IPS-15b (cell line): ENCODE measurements at regions not wholly inside any gene's neighbourhood (a gene's known extent, or its start where the extent isn't known, plus 50 kb on each side); places are given as distances from the start of the nearest gene placed in this dataset.

Source experiments
- H3K27me3 ChIP-seq: one replicate; pipeline ENCODE4 v1.6.1; 2013; ENCODE audit warnings: low read length; ENCODE audit not compliant: control insufficient read depth, insufficient read depth
- H3K36me3 ChIP-seq: one replicate; pipeline ENCODE4 v1.6.1; 2013; ENCODE audit warnings: low read length; ENCODE audit not compliant: control insufficient read depth, insufficient read depth
- H3K4me1 ChIP-seq: one replicate; pipeline ENCODE4 v1.6.1; 2013; ENCODE audit warnings: mild to moderate bottlenecking, low read length; ENCODE audit not compliant: control insufficient read depth, insufficient read depth
- H3K4me3 ChIP-seq: one replicate; pipeline ENCODE4 v1.5.1; 2013; ENCODE audit warnings: low read depth, low read length
- H3K9ac ChIP-seq: one replicate; pipeline ENCODE4 v1.6.1; 2013; ENCODE audit warnings: low read depth, mild to moderate bottlenecking, low read length
- H3K9me3 ChIP-seq: one replicate; pipeline ENCODE4 v1.6.1; 2013; ENCODE audit warnings: mild to moderate bottlenecking, low read length; ENCODE audit not compliant: control insufficient read depth, insufficient read depth

- no peak overlapping the region for H3K9ac ChIP-seq
- no peaks in the 10 kb centered on the region for H3K9me3 ChIP-seq
- H3K27me3 ChIP-seq, result no peaks in the 10 kb centered on the region
- H3K4me3 ChIP-seq, result no peak overlapping the region
- no peaks in the 10 kb centered on the region for H3K36me3 ChIP-seq
- H3K4me1 ChIP-seq, result no peaks in the 10 kb centered on the region
Measured at GRCh38 chr7:67716729-67717128, 720.1 kb downstream of the TYW1 start.

GRCh38 chr7:67723591-67723990, 727.0 kb downstream of the TYW1 start:
- Histone ChIP-seq H3K4me1 (peaks cover 9% of the 10 kb centered on the region), H3K9me3 (no peaks in the 10 kb centered on the region), H3K4me3 (no peak overlapping the region), H3K27me3 (no peaks in the 10 kb centered on the region), H3K9ac (no peak overlapping the region), H3K36me3 (no peaks in the 10 kb centered on the region)

DNA sequence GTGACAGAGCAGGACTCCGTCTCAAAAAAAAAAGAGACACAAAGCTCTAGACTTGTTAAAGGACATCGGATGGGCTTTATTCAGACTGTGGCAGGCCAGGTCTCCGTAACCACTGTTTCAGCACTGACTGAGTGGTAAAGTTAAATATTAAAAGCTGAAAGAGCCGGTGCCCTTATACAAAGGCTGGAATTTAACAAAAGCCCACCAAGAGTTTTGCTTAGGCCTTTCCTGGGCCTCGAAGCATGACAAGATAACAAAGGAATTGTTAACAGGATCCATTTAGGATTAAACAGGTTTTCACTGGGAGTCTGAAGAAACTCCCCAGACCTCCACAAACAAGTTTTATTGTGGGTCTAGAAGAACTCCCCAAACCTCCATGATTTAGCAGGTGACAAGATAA, 727.8 kb downstream of the TYW1 start:
- Histone ChIP-seq H3K4me3 (no peak overlapping the region), H3K4me1 (peaks cover 9% of the 10 kb centered on the region), H3K9me3 (no peaks in the 10 kb centered on the region), H3K9ac (no peak overlapping the region), H3K36me3 (no peaks in the 10 kb centered on the region), H3K27me3 (no peaks in the 10 kb centered on the region)

DNA sequence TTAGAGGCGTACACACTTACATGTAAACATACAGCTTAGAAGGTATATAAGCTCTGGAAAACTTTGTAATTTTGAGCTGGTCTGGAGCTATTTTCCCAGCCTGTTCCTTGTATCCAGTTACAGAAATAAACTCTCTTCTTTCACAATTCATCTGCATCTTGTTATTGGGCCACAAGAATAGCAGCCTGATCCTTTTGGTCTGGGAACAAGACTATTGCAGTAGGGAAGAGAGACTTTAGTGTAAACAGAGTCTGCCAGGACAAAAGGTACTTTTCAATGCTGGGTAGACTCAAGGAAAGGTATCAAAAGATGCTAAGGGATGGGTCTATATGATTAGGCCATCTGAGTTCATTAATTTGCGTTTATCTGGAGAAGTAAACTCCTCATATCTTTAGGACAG, 728.3 kb downstream of the TYW1 start:
- no peak overlapping the region for H3K9ac ChIP-seq
- H3K36me3 ChIP-seq, result no peaks in the 10 kb centered on the region
- H3K4me3 ChIP-seq, result no peak overlapping the region
- no peaks in the 10 kb centered on the region for H3K27me3 ChIP-seq
- peaks cover 9% of the 10 kb centered on the region for H3K4me1 ChIP-seq
- H3K9me3 ChIP-seq, result no peaks in the 10 kb centered on the region

GRCh38 chr7:67725423-67725822, 728.8 kb downstream of the TYW1 start:
- Histone ChIP-seq H3K9me3 (no peaks in the 10 kb centered on the region), H3K4me1 (peaks cover 9% of the 10 kb centered on the region), H3K27me3 (no peaks in the 10 kb centered on the region), H3K9ac (no peak overlapping the region), H3K4me3 (no peak overlapping the region), H3K36me3 (no peaks in the 10 kb centered on the region)

DNA sequence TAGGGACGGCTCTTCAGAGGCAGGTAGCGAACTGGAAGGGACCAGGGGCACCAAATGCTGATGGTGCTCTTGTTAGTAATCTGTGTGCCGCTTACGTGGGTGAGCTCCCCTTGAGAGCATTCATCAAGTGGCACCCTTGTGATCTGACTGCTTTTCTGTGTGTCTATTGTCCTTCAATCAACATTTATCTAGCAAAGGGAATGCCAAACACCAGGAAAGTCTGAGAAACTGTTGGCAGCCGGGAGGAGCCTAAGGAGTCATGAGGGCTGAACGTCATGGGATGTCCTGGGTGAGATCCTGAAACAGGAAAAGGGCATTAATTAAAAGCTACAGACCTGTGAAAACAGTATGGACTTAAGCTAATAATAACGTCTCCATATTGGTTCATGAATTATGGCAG, 733.1 kb downstream of the TYW1 start:
- no peak overlapping the region for H3K9ac ChIP-seq
- H3K9me3 ChIP-seq, result no peaks in the 10 kb centered on the region
- H3K27me3 ChIP-seq, result no peaks in the 10 kb centered on the region
- H3K4me3 ChIP-seq, result no peak overlapping the region
- H3K36me3 ChIP-seq, result no peaks in the 10 kb centered on the region
- peaks cover 6% of the 10 kb centered on the region for H3K4me1 ChIP-seq

- Histone ChIP-seq H3K9ac (no peak overlapping the region), H3K9me3 (no peaks in the 10 kb centered on the region), H3K27me3 (no peaks in the 10 kb centered on the region), H3K36me3 (no peaks in the 10 kb centered on the region), H3K4me1 (no peaks in the 10 kb centered on the region), H3K4me3 (no peak overlapping the region)
Measured at GRCh38 chr7:67731704-67732103, 735.1 kb downstream of the TYW1 start.

DNA sequence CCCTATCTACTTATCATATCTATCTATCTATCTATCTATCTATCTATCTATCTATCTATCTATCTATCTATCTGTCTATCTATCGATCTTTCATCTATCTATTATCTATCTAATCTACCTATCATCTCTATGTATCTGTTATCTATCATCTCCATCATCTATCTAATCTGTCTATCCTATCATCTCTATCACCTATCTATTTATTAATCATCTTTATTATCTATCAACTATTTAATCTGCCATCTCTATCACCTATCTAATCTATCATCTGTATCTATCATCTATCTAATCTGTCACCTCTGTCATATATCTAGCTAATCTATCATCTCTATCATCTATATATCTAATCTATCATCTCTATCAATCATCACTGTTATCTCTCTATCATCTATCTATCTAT, 736.3 kb downstream of the TYW1 start:
- H3K27me3 ChIP-seq, result no peaks in the 10 kb centered on the region
- H3K36me3 ChIP-seq, result no peaks in the 10 kb centered on the region
- no peaks in the 10 kb centered on the region for H3K9me3 ChIP-seq
- H3K4me1 ChIP-seq, result no peaks in the 10 kb centered on the region
- H3K9ac ChIP-seq, result no peak overlapping the region
- no peak overlapping the region for H3K4me3 ChIP-seq

GRCh38 chr7:67738145-67738544, 741.5 kb downstream of the TYW1 start:
- Histone ChIP-seq H3K36me3 (no peaks in the 10 kb centered on the region), H3K27me3 (no peaks in the 10 kb centered on the region), H3K9ac (no peak overlapping the region), H3K4me3 (no peak overlapping the region), H3K4me1 (no peaks in the 10 kb centered on the region), H3K9me3 (no peaks in the 10 kb centered on the region)

GRCh38 chr7:67738958-67739357, 742.3 kb downstream of the TYW1 start:
- Histone ChIP-seq H3K4me3 (no peak overlapping the region), H3K36me3 (no peaks in the 10 kb centered on the region), H3K27me3 (no peaks in the 10 kb centered on the region), H3K9me3 (no peaks in the 10 kb centered on the region), H3K9ac (no peak overlapping the region), H3K4me1 (no peaks in the 10 kb centered on the region)

GRCh38 chr7:67743501-67743900, 746.9 kb downstream of the TYW1 start:
- Histone ChIP-seq H3K9ac (no peak overlapping the region), H3K9me3 (no peaks in the 10 kb centered on the region), H3K36me3 (no peaks in the 10 kb centered on the region), H3K4me3 (no peak overlapping the region), H3K4me1 (no peaks in the 10 kb centered on the region), H3K27me3 (no peaks in the 10 kb centered on the region)

DNA sequence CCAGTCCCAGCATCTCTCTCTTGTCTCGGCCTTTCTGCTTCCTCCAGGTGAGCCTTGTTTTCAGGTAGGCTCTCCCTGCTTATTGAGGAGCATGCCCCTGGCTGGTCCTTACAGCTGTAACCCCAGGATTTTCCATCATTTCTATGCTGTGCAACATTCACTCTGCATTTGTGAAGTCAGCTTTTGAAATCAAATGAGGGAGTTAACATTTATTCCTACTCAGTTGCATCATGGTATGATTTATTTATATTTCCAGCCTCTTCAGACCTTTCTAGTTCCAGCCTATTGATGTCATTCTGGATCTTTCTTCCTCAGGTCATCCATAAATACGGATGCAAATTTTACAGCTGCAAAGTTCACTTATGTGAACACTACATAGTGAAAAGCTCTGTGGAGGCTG, 755.6 kb downstream of the TYW1 start:
- Histone ChIP-seq H3K36me3 (no peaks in the 10 kb centered on the region), H3K4me1 (no peaks in the 10 kb centered on the region), H3K9ac (no peak overlapping the region), H3K9me3 (no peaks in the 10 kb centered on the region), H3K27me3 (no peaks in the 10 kb centered on the region), H3K4me3 (no peak overlapping the region)

- H3K4me3 ChIP-seq, result no peak overlapping the region
- no peaks in the 10 kb centered on the region for H3K9me3 ChIP-seq
- no peak overlapping the region for H3K9ac ChIP-seq
- no peaks in the 10 kb centered on the region for H3K27me3 ChIP-seq
- no peaks in the 10 kb centered on the region for H3K36me3 ChIP-seq
- H3K4me1 ChIP-seq, result no peaks in the 10 kb centered on the region
Measured at GRCh38 chr7:67753891-67754290, 757.3 kb downstream of the TYW1 start.
